Thyroid gland (tissue), 4 donors: ENCODE measurements at regions not wholly inside any gene's neighbourhood (a gene's known extent, or its start where the extent isn't known, plus 50 kb on each side); places are given as distances from the start of the nearest gene placed in this dataset.

Source experiments
- POLR2A ChIP-seq, 2 donors: fragments of 450-650 bp; IDR thresholded peaks; one replicate each; pipeline ENCODE4 v1.6.1; 2017; ENCODE audit warnings: antibody characterized with exemption in 2 of 2, mild to moderate bottlenecking in 2 of 2, moderate library complexity in 1 of 2
- TF ChIP-seq, protein P1 (sequence below), 6 experiments: fragments of 200-600 bp in 3 of 6; fragments of 450-650 bp in 3 of 6; sonication (generic) in 3 of 6; IDR thresholded peaks; one replicate each; pipeline ENCODE4 v1.5.1; 2016 to 2019; ENCODE audit warnings: antibody characterized with exemption in 6 of 6, mild to moderate bottlenecking in 2 of 6, inconsistent platforms in 1 of 6, moderate library complexity in 1 of 6

DNA sequence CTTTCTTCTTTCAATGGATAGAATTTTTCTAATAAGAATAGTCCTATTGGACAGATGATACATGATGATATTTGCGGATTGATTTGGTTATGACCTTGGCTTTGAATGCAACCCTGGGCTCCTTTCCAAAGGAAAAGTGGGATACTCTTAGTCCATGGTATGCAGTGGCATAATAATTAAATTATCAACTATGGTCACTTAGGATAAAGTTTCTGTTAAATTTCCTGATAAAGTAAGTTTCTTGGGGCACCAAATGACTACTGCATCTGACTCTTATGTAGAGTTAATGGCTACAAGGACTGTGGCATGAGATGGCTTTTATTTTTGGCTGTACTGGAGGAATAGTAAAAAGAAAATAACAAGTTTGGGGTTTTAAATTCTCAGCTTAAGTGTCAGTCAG is 126.7 kb downstream of the QPCT start:
- TF ChIP-seq, protein P1, sequence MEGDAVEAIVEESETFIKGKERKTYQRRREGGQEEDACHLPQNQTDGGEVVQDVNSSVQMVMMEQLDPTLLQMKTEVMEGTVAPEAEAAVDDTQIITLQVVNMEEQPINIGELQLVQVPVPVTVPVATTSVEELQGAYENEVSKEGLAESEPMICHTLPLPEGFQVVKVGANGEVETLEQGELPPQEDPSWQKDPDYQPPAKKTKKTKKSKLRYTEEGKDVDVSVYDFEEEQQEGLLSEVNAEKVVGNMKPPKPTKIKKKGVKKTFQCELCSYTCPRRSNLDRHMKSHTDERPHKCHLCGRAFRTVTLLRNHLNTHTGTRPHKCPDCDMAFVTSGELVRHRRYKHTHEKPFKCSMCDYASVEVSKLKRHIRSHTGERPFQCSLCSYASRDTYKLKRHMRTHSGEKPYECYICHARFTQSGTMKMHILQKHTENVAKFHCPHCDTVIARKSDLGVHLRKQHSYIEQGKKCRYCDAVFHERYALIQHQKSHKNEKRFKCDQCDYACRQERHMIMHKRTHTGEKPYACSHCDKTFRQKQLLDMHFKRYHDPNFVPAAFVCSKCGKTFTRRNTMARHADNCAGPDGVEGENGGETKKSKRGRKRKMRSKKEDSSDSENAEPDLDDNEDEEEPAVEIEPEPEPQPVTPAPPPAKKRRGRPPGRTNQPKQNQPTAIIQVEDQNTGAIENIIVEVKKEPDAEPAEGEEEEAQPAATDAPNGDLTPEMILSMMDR (IDR thresholded peaks at IDR 0.05), result no peak
- TF ChIP-seq POLR2A (IDR thresholded peaks at IDR 0.05), result no peak
